ENCODE measurements at regions not wholly inside any gene's neighbourhood (a gene's known extent, or its start where the extent isn't known, plus 50 kb on each side); places are given as distances from the start of the nearest gene placed in this dataset.

DNA sequence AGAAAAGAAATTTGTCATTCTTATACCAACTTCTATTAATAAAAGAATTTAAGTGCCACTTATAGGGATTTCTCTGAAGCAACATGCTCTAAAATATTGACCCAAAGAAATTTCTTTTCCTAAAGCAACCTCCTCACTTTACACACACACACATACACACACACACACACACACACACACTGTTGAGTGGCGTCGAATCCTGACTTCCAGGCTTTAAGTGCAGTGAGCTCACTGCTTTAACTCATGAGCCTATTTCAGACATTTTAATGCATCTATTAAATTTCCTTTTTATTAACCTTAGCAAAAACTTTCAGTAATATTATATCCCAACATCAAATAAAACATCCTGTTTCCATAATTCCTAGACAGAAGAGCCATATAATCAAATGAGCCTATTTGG, 229.1 kb upstream of the ACVR2A start:
- H2BK15ac ChIP-seq (ENCODE audit: low read depth, low read length) = no peak overlapping the region
- H3K56ac ChIP-seq (ENCODE audit: insufficient read length, low read depth, low read length) = no peak overlapping the region
- H3K27ac Mint-ChIP-seq = no peak overlapping the region
- TF ChIP-seq, protein P1, sequence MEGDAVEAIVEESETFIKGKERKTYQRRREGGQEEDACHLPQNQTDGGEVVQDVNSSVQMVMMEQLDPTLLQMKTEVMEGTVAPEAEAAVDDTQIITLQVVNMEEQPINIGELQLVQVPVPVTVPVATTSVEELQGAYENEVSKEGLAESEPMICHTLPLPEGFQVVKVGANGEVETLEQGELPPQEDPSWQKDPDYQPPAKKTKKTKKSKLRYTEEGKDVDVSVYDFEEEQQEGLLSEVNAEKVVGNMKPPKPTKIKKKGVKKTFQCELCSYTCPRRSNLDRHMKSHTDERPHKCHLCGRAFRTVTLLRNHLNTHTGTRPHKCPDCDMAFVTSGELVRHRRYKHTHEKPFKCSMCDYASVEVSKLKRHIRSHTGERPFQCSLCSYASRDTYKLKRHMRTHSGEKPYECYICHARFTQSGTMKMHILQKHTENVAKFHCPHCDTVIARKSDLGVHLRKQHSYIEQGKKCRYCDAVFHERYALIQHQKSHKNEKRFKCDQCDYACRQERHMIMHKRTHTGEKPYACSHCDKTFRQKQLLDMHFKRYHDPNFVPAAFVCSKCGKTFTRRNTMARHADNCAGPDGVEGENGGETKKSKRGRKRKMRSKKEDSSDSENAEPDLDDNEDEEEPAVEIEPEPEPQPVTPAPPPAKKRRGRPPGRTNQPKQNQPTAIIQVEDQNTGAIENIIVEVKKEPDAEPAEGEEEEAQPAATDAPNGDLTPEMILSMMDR (conservative IDR thresholded peaks at IDR 0.05) = no peak
- no peaks in the 10 kb centered on the region for H3K9me3 Mint-ChIP-seq
- H3K27me3 Mint-ChIP-seq (ENCODE audit: low read depth) = no peaks in the 10 kb centered on the region
- peaks cover 12 to 18% of the 10 kb centered on the region in 2 experiments for H3K4me1 Mint-ChIP-seq
- no peaks in the 10 kb centered on the region for H3K79me1 ChIP-seq (ENCODE audit: insufficient read depth, low read depth, low read length, poor library complexity, severe bottlenecking)
- H2BK5ac ChIP-seq (ENCODE audit: insufficient read length, low read length) = no peak overlapping the region
- no peak overlapping the region for H3K27ac ChIP-seq (ENCODE audit: insufficient read length, low read depth, low read length)
- no peak overlapping the region for H3K4ac ChIP-seq (ENCODE audit: low read depth, low read length)
- WGBS (ENCODE audit: extremely low coverage, insufficient read length, low lambda C conversion rate) = no CpG with 5 or more reads among the region's 2 CpGs
- no peak overlapping the region for H2BK120ac ChIP-seq (ENCODE audit: low read depth, low read length, poor library complexity, severe bottlenecking)
- no peaks in the 10 kb centered on the region for H3K36me3 Mint-ChIP-seq (ENCODE audit: insufficient read depth in 1 of 3, low read depth in 3 of 3)
- H2AK5ac ChIP-seq (ENCODE audit: insufficient read length, low read length) = no peak overlapping the region
- no peak overlapping the region for H4K8ac ChIP-seq (replicated peaks; ENCODE audit: insufficient read length, low read depth, low read length)
- no peak overlapping the region for H3K23ac ChIP-seq (ENCODE audit: insufficient read length, low read depth, low read length)
- H3K4me2 ChIP-seq (ENCODE audit: insufficient read depth, insufficient read length, low read length) = no peak overlapping the region
- no peak overlapping the region for H4K91ac ChIP-seq (ENCODE audit: insufficient read length, low read depth, low read length)
- H4K5ac ChIP-seq (ENCODE audit: insufficient read length, low read depth, low read length) = no peak overlapping the region
- H3K9me3 ChIP-seq (ENCODE audit: control insufficient read depth, low read depth, low read length) = no peaks in the 10 kb centered on the region
- no peak overlapping the region for H3K14ac ChIP-seq (ENCODE audit: insufficient read depth, low read length)
- H3K18ac ChIP-seq (ENCODE audit: insufficient read length, low read depth, low read length) = no peak overlapping the region
- no peak overlapping the region for H3K9ac ChIP-seq (ENCODE audit: extremely low read depth, insufficient read length, low read length)
- no peak overlapping the region for H2BK12ac ChIP-seq (ENCODE audit: insufficient read length, low read depth, low read length)
- H3K4me1 ChIP-seq (ENCODE audit: insufficient read depth, low read length) = no peaks in the 10 kb centered on the region; the same call in 1 of the 2 replicates
- H2AFZ ChIP-seq (ENCODE audit: low read length) = no peak overlapping the region
- H2BK20ac ChIP-seq (ENCODE audit: low read depth, low read length, poor library complexity, severe bottlenecking) = no peak overlapping the region
- no peaks in the 10 kb centered on the region for H3K27me3 ChIP-seq (ENCODE audit: insufficient read depth, low read length)
- no peaks in the 10 kb centered on the region for H3K79me2 ChIP-seq (ENCODE audit: insufficient read depth, low read length)
- H3K4me3 Mint-ChIP-seq = no peak overlapping the region
- H3K23me2 ChIP-seq (ENCODE audit: insufficient read length, low read depth, low read length, poor library complexity, severe bottlenecking) = no peaks in the 10 kb centered on the region
- no peak for DNase-seq
- H4K20me1 ChIP-seq (ENCODE audit: control insufficient read depth, insufficient read depth, insufficient read length) = no peaks in the 10 kb centered on the region
- no peak overlapping the region for H3T11ph ChIP-seq (ENCODE audit: low read length)
